ENCODE measurements at regions not wholly inside any gene's neighbourhood (a gene's known extent, or its start where the extent isn't known, plus 50 kb on each side); places are given as distances from the start of the nearest gene placed in this dataset.

- DNase-seq (ENCODE audit: low read depth) = no peak
Measured at GRCh38 chr12:4024701-4025100, 151.5 kb upstream of the PARP11 start.

- no peak for DNase-seq (ENCODE audit: low read depth)
Measured at GRCh38 chr12:4015225-4016091, 142.3 kb upstream of the PARP11 start.

- no peak for DNase-seq (ENCODE audit: low read depth)
Measured at GRCh38 chr12:4014858-4015224, 141.6 kb upstream of the PARP11 start.

GRCh38 chr12:4014444-4014843, 141.2 kb upstream of the PARP11 start:
- DNase-seq (ENCODE audit: low read depth) = no peak

GRCh38 chr12:4012977-4013968, 140.1 kb upstream of the PARP11 start:
- DNase-seq (ENCODE audit: low read depth) = no peak

GRCh38 chr12:4012073-4012472, 138.9 kb upstream of the PARP11 start:
- no peak for DNase-seq (ENCODE audit: low read depth)

GRCh38 chr12:4011597-4011996, 138.4 kb upstream of the PARP11 start:
- no peak for DNase-seq (ENCODE audit: low read depth)

GRCh38 chr12:4009979-4010704, 136.9 kb upstream of the PARP11 start:
- DNase-seq (ENCODE audit: low read depth) = no peak

- DNase-seq (ENCODE audit: low read depth) = no peak
Measured at GRCh38 chr12:4006743-4007142, 133.5 kb upstream of the PARP11 start.

- no peak for DNase-seq (ENCODE audit: low read depth)
Measured at GRCh38 chr12:4005851-4006430, 132.7 kb upstream of the PARP11 start.

- DNase-seq (ENCODE audit: low read depth) = no peak
Measured at GRCh38 chr12:4003576-4003975, 130.4 kb upstream of the PARP11 start.

- DNase-seq (ENCODE audit: low read depth) = no peak
Measured at GRCh38 chr12:4002601-4003000, 129.4 kb upstream of the PARP11 start.

- DNase-seq (ENCODE audit: low read depth) = no peak
Measured at GRCh38 chr12:4001841-4002240, 128.6 kb upstream of the PARP11 start.

- DNase-seq (ENCODE audit: low read depth) = no peak
Measured at GRCh38 chr12:4001031-4001430, 127.8 kb upstream of the PARP11 start.

- DNase-seq (ENCODE audit: low read depth) = no peak
Measured at GRCh38 chr12:3999904-4000303, 126.7 kb upstream of the PARP11 start.

- no peak for DNase-seq (ENCODE audit: low read depth)
Measured at GRCh38 chr12:3998968-3999792, 126.0 kb upstream of the PARP11 start.

- DNase-seq (ENCODE audit: low read depth) = no peak
Measured at GRCh38 chr12:3998397-3998796, 125.2 kb upstream of the PARP11 start.

GRCh38 chr12:3996322-3996721, 123.1 kb upstream of the PARP11 start:
- no peak for DNase-seq (ENCODE audit: low read depth)

- DNase-seq (ENCODE audit: low read depth) = no peak
Measured at GRCh38 chr12:3995306-3995705, 122.1 kb upstream of the PARP11 start.

GRCh38 chr12:3994500-3994899, 121.3 kb upstream of the PARP11 start:
- no peak for DNase-seq (ENCODE audit: low read depth)

- no peak for DNase-seq (ENCODE audit: low read depth)
Measured at GRCh38 chr12:3992945-3993344, 119.7 kb upstream of the PARP11 start.
